ENCODE measurements at regions not wholly inside any gene's neighbourhood (a gene's known extent, or its start where the extent isn't known, plus 50 kb on each side); places are given as distances from the start of the nearest gene placed in this dataset.
"Not testable (repeated sequence)": the region's sequence is repeated elsewhere in the genome, so short reads cannot be mapped to it uniquely, and the experiment has no call there.

DNA sequence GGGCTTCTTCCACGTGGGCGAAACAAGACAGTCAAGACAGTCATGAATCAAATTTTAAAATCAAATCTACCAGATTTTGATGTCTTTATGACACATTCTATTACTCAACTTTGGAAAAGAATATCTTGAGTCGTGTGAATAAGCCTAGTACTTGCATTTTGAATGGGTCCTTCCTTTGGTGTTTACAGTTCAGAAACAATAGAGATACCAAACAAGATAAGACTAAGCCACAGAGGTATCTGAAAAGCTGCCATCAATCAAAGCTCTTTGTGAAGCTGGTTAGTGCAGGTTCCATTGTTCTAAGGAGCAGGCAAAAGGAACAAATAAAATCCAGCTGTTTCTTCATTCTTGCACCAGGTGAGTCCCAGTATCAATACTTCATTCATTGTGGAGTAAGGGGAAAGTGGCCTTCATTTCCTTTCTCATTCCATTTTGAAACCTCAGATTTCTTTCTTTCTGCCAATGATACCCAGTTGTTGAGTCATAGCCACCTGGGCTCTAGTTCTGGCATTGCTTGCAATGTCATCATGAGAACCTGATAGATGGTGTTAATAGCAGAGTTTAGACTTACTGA, 151.7 kb upstream of the L3MBTL4 start:
- DNase-seq (ENCODE audit: low read depth in 4 of 4, low spot score in 3 of 4), result no peak

- no peak for DNase-seq (ENCODE audit: low read depth in 4 of 4, low spot score in 3 of 4)
Measured at GRCh38 chr18:6569813-6570212, 155.1 kb upstream of the L3MBTL4 start.

- no peak for DNase-seq (ENCODE audit: low read depth in 4 of 4, low spot score in 3 of 4)
Measured at GRCh38 chr18:6570581-6571238, 156.0 kb upstream of the L3MBTL4 start.

DNA sequence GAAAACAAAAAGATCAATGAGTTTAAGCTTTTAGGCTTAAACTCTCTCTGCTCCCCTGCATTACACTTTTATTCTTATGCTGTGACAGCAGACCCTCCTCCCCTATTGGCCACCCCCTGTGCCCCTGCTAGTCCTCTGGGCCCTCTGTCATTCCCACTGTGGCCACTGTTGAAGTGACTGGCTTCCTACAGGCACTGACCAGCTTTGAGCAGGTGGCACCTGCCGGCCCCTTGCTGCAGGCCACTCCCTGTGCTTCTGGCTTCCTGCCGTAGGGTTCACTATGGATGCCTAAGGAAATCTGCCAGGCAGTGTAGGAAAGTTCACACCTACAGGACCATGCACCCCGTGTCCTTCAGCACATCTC, 156.5 kb upstream of the L3MBTL4 start:
- DNase-seq (ENCODE audit: low read depth in 4 of 4, low spot score in 3 of 4), result no peak

DNA sequence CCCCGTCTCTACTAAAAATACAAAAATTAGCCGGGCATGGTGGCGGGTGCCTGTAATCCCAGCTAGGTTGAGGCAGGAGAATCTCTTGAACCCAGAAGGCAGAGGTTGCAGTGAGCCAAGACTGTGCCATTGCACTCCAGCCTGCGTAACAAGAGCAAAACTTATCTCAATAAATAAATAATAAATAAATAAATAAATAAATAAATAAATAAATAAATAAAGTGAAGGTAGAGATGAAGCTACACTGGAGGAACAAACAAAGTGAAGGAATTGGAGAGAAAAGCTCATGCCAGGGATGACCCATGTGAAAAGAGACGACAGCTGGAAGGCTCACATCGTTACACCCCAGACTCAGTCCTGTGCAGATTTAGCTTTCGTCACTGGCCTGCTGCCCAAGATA, 157.3 kb upstream of the ARHGAP28 start:
- DNase-seq (ENCODE audit: low read depth in 4 of 4, low spot score in 3 of 4), result not testable (repeated sequence)

DNA sequence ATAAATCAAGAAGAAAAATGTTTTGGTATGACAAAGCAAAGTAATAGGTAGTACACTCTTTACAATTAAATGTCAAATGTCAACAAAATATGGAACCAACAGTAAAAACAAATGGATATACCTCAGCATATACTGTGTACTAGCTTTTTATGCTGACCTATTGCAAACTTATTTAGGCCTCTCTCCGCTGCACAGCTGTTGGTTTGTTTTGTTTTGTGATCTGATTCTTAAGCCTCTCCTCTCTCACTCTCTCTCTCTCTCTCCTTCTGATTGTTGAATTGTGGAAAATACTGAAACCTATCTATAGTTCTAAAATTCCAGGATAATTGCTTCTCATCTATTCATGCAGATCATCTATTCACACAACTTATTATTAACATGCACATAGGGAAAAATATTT, 154.9 kb upstream of the ARHGAP28 start:
- no peak for DNase-seq (ENCODE audit: low read depth in 4 of 4, low spot score in 3 of 4)

DNA sequence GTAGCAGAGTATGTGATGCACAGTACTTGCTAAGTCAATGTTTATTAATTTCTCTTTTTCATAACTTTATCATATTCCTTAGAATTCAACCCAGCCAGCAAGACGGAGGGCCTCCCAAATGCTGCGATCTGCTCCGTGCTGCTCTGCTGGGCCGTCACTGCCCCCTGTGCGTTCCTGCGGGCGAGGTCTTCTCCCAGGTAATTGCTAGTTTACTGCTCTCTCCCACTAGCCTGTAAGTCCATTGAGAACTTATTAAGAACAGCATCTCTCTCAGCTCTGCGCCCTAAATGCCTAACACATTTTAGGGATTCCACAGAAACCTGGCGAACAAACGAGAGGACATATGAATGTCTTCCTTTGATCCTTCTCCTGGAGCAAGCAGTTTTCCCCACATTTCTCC, 153.6 kb upstream of the ARHGAP28 start:
- DNase-seq (ENCODE audit: low read depth in 4 of 4, low spot score in 3 of 4), result no peak

- no peak for DNase-seq (ENCODE audit: low read depth in 4 of 4, low spot score in 3 of 4)
Measured at GRCh38 chr18:6576718-6577375, 152.7 kb upstream of the ARHGAP28 start.

DNA sequence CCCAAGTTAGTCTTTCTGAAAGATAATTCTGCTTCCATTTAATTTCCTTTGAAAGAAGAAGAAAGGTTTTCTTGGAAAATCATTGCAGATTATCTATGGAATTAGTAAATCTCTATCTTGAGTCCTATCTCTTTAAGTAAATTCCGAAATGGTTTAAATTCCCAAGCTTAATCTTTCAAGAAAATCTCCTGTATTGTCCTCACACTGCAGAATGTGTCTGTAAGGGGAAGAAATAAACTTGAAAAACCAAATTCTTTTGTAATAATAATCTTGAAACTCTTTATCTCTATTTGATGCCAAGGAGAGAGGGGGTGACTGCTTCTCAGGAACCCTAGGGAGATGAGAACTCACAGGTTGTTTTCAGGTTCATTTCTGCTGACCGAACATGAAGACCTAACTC, 150.8 kb upstream of the ARHGAP28 start:
- DNase-seq (ENCODE audit: low read depth in 4 of 4, low spot score in 3 of 4), result no peak

DNA sequence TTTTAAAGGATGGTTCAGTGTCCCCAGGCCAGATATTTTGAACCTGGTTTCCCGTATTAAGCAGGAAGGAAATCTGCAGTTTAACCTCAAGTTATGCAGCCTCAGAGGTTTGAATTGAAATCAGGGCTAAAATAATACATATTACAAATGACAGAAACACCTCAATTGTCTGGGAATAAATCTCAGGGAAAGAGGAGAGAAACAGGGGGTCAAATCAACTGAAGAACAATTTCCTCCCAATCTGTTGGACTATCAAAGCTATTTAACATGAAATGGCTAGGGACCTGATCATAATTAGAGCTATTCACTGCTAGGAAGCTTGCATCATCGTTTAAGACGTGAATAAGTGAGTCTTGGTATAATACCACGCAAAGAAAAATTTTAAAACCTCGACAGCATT, 150.0 kb upstream of the ARHGAP28 start:
- DNase-seq (ENCODE audit: low read depth in 4 of 4, low spot score in 3 of 4), result no peak

DNA sequence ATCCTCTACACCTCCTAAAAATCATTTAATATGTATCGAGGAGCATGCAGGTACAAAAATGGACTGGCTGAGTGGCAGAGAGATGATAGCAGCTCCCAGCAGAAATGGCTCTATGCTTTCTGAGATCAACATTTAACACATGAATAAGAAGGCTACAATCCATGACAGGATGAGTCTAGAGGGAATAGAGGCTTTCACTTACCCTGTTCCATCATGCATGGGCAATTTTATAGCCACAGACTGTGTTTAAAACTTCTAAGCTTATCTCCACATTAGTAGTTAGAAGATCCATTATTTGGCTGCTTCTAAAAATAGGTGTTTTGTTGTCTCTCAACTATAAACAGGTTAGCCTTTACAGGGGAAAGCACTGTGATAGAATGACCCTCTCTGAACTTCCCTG, 149.1 kb upstream of the ARHGAP28 start:
- DNase-seq (ENCODE audit: low read depth in 4 of 4, low spot score in 3 of 4), result no peak

DNA sequence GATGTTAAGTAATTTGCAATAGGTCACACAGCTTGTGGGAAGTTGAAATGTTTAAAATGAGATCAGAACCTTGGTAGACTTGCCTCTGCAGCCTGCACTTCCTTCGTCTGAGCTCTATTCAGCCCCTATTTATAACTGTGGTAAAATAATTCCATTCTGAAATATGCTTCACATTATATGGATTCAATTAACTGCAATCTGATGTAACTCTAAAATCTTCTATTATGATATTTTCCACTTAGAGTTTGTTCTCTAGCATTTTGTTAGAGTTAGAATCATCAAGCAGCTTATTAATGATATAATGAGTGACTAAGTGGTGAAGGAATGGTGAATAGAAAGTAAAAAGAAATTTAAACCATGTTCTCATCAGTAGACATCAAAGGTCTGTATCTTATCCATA, 139.6 kb upstream of the ARHGAP28 start:
- no peak for DNase-seq (ENCODE audit: low read depth in 4 of 4, low spot score in 3 of 4)

- no peak for DNase-seq (ENCODE audit: low read depth in 4 of 4, low spot score in 3 of 4)
Measured at GRCh38 chr18:6590326-6590725, 139.2 kb upstream of the ARHGAP28 start.

DNA sequence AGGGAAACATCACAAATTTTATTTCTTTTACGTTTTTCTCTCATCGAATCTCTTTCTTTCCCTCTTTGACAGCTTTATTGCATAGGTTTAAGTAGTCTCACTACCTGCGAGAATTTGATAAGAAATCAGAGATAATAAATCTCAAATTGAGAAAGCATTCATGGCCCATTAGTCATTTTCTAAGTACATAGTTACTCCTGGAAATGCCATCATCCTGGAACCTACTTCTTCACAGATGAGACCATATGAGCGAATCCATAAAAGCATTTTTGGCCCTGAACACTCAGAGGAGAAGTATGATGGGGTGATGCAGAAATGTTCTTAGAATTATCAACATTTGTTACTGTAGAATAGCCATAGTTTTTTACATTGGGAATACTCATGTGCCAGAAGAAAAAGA, 138.0 kb upstream of the ARHGAP28 start:
- no peak for DNase-seq (ENCODE audit: low read depth in 4 of 4, low spot score in 3 of 4)

GRCh38 chr18:6592522-6592921, 137.0 kb upstream of the ARHGAP28 start:
- DNase-seq (ENCODE audit: low read depth in 4 of 4, low spot score in 3 of 4), result no peak

GRCh38 chr18:6593142-6593885, 136.2 kb upstream of the ARHGAP28 start:
- no peak for DNase-seq (ENCODE audit: low read depth in 4 of 4, low spot score in 3 of 4)

- no peak for DNase-seq (ENCODE audit: low read depth in 4 of 4, low spot score in 3 of 4)
Measured at GRCh38 chr18:6595666-6596065, 133.8 kb upstream of the ARHGAP28 start.

DNA sequence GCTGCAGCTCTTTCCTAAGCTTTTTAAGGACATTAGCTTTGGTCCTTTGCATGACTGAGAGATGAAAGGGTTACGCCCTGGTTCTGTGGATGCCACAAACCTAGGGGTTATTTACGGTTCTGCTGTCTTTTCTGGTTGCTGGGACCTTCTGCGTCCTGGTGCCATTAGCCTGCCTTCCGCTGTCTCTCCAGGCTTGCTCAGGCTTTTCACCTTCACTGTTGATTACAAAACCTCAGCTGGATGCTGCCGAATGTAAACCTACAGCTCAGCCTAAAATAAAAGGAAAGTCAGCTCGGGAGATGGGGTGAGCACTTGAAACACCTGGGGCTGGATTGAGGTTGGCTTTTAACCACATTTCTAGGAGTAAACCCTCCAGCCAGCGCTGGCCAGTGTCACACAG, 130.9 kb upstream of the ARHGAP28 start:
- DNase-seq (ENCODE audit: low read depth in 4 of 4, low spot score in 3 of 4), result no peak

DNA sequence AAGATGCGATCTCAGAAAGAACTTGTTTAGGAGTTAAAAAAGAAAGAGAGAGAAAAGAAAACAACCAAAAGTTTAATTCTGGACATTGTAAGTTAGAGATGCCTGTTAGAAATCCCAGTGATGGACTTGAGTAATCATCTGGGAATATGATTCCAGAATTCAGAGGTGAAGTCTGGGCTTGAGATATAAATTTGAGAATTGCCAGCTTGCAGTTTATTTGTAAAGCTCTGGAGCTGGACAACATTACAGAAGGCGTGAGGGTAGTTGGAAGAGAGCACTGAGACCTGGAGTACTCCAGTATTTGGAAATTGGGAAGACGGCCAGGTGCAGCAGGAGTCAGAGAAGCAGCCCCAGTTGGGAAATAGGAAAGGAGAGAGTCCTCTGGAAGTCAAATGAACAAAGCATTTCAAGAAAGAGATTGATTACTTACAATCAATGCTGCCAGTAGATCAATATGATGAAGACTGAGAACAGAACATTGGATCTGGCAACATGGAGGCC, 128.8 kb upstream of the ARHGAP28 start:
- DNase-seq (ENCODE audit: low read depth in 4 of 4, low spot score in 3 of 4), result no peak

DNA sequence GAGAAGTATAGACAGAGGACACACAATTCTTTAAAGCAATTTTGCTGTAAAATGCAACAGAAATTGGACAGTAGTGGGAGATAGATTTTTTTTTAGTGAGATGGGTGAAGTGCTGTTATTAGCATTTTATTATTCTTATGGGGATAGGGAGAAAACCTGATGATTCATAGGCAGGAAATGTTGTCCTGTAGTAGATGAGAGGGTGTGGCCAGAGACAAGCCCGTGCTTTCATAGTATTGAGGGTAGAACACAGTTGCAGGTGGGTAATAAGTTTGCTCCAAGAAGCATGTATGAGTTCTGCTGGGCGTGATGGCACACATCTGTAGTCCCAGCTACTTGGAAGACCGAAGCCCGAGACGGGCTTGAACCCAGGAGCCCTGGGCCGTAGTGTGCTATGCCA, 128.3 kb upstream of the ARHGAP28 start:
- no peak for DNase-seq (ENCODE audit: low read depth in 4 of 4, low spot score in 3 of 4)

DNA sequence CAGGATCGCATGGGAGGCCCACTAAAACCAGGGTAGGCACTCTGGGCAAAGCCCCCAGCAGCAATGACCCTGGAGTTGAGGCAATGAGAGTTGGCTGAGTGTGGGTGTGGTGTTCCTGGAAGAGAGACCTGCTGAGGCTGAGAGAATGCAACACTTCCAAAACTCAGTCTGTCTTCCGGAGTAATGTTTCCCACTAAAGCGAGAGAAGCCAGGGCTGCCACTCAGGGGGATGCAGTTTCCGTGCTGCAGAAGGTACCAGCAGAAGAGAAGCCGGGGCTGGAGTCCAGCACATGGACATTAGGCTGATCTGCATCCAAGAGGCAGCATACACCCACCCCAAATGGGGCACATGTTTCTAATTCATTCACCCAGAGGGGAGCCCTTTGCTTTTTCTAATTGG, 127.2 kb upstream of the ARHGAP28 start:
- no peak for DNase-seq (ENCODE audit: low read depth in 4 of 4, low spot score in 3 of 4)

- DNase-seq (ENCODE audit: low read depth in 4 of 4, low spot score in 3 of 4), result no peak
Measured at GRCh38 chr18:6604573-6604941, 125.0 kb upstream of the ARHGAP28 start.

Measured in right renal pelvis (tissue), 4 donors.